K562 (cell line): ENCODE measurements at regions not wholly inside any gene's neighbourhood (a gene's known extent, or its start where the extent isn't known, plus 50 kb on each side); places are given as distances from the start of the nearest gene placed in this dataset.

Experiments used
- ATF7 ChIP-seq: fragments of 450-650 bp; IDR thresholded peaks from 2 replicates; pipeline ENCODE4 v1.7.1; 2014; ENCODE audit warnings: mild to moderate bottlenecking, moderate library complexity
- E2F1 ChIP-seq: sonication (generic); formaldehyde crosslinking; IDR thresholded peaks from 2 replicates; pipeline ENCODE4 v1.8.1; 2023; ENCODE audit warnings: mild to moderate bottlenecking, missing genetic modification reagents, moderate library complexity
- EZH2 ChIP-seq: IDR thresholded peaks from 2 replicates; pipeline ENCODE4 v1.6.1; 2012; ENCODE audit warnings: low read depth, mild to moderate bottlenecking, inconsistent platforms, low read length, borderline replicate concordance
- MLX ChIP-seq, 2 experiments: fragments of 450-650 bp in 1 of 2; sonication (generic) in 1 of 2; formaldehyde crosslinking; conservative IDR thresholded peaks; 2 replicates each; pipeline versions ENCODE4 v1.4.0 to v1.8.1; 2020 to 2022; ENCODE audit warnings: mild to moderate bottlenecking in 1 of 2, missing genetic modification reagents in 1 of 2
- RNF219 ChIP-seq: fragments of 250-450 bp; sonication (Bioruptor Pico); IDR thresholded peaks from 2 replicates; pipeline ENCODE4 v1.5.0; 2022; ENCODE audit warnings: mild to moderate bottlenecking
- ZBTB7A ChIP-seq: IDR thresholded peaks from 2 replicates; pipeline ENCODE4 v1.6.1; 2011; ENCODE audit warnings: low read depth, mild to moderate bottlenecking, low read length, moderate library complexity, borderline replicate concordance; ENCODE audit not compliant: control insufficient read depth
- ZZZ3 ChIP-seq: fragments of 450-650 bp; IDR thresholded peaks from 2 replicates; pipeline ENCODE4 v1.6.1; 2016; ENCODE audit warnings: antibody characterized with exemption, mild to moderate bottlenecking, moderate library complexity

GRCh38 chr22:47402876-47403525, 640.6 kb downstream of the TBC1D22A start:
- TF ChIP-seq ZZZ3 = no peak
- no peak for TF ChIP-seq E2F1 (CRISPR knock-in tag)
- TF ChIP-seq RNF219 (CRISPR knock-in tag) = no peak
- TF ChIP-seq ZBTB7A = no peak
- TF ChIP-seq MLX (CRISPR knock-in tag; conservative IDR thresholded peaks at IDR 0.05) = no peak
- TF ChIP-seq EZH2 = no peak
- no peak for TF ChIP-seq ATF7
